ENCODE measurements at regions not wholly inside any gene's neighbourhood (a gene's known extent, or its start where the extent isn't known, plus 50 kb on each side); places are given as distances from the start of the nearest gene placed in this dataset.

DNA sequence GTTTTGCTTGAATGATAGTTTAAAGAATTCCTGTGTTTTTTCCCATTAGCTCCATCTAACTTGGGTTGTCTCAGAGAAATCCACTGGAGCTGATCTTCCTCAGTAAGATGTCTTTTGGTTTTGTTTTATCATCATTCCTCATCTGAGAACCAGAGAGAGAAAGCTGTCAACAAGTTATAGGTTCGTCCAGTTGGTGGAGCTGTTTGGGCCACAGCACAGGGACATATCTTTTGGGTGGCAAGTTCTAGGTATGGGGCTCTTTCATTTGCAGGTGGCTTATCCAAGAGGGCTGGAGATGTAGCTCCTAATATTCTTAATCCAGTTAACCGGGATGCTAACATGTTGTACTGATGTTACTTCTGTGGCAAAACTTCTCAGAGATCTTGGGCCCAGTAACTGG, 174.2 kb downstream of the KCNRG start:
- H3K9me3 ChIP-seq: no peaks in the 10 kb centered on the region
- no peaks in the 10 kb centered on the region for H3K27me3 ChIP-seq

DNA sequence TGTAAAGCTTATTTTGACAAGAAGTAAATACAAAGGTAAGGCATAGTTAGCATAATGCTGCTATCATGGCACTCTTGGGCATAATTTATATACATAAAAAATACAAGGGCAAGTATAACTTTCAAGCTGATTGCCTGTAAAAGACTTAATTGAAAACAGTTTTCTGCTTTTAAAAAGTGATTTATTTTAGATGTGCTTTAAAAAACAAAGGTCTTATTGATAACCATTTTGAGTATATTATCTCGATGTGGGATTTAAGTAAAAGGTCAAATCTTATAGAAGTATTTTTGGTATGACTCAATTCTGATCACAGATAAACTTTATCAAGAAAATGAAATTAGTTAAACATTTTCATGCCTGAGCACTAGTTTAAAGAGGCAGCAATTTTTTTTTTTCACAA, 175.8 kb downstream of the KCNRG start:
- 14 to 54% (median 26%) methylated on average over 1 of the region's 1 CpG for WGBS, 5 donors
- Histone ChIP-seq H3K36me3 (no peaks in the 10 kb centered on the region), H3K4me1 (peaks cover 6 to 22% (median 13%) of the 10 kb centered on the region in 4 donors), H3K4me3 (no peak overlapping the region), H3K9me3 (no peaks in the 10 kb centered on the region), H3K27me3 (no peaks in the 10 kb centered on the region), H3K27ac (no peak overlapping the region)
- DNase-seq: no peak
- TF ChIP-seq POLR2AphosphoS5 (IDR thresholded peaks at IDR 0.05) (no peak), EP300 (IDR thresholded peaks at IDR 0.05) (no peak), POLR2A (IDR thresholded peaks at IDR 0.05) (no peak)
- TF ChIP-seq, protein P1, sequence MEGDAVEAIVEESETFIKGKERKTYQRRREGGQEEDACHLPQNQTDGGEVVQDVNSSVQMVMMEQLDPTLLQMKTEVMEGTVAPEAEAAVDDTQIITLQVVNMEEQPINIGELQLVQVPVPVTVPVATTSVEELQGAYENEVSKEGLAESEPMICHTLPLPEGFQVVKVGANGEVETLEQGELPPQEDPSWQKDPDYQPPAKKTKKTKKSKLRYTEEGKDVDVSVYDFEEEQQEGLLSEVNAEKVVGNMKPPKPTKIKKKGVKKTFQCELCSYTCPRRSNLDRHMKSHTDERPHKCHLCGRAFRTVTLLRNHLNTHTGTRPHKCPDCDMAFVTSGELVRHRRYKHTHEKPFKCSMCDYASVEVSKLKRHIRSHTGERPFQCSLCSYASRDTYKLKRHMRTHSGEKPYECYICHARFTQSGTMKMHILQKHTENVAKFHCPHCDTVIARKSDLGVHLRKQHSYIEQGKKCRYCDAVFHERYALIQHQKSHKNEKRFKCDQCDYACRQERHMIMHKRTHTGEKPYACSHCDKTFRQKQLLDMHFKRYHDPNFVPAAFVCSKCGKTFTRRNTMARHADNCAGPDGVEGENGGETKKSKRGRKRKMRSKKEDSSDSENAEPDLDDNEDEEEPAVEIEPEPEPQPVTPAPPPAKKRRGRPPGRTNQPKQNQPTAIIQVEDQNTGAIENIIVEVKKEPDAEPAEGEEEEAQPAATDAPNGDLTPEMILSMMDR (IDR thresholded peaks at IDR 0.05): no peak
- intact Hi-C loops (cut with DNase I; ENCODE audit: low total_unique reads): no loop called here

More for the DNA sequence above, 174.2 kb downstream of the KCNRG start:
- Histone ChIP-seq H3K4me3 (no peak overlapping the region), H3K27ac (no peak overlapping the region), H3K4me1 (peaks cover 6 to 22% (median 13%) of the 10 kb centered on the region in 4 donors), H3K36me3 (no peaks in the 10 kb centered on the region)
- TF ChIP-seq, protein P1 (IDR thresholded peaks at IDR 0.05): no peak
- TF ChIP-seq POLR2A (IDR thresholded peaks at IDR 0.05): no peak
- TF ChIP-seq EP300 (IDR thresholded peaks at IDR 0.05): no peak
- no peak for TF ChIP-seq POLR2AphosphoS5 (IDR thresholded peaks at IDR 0.05)
- WGBS, 5 donors: 88 to 93% (median 92%) methylated on average over 2 of the region's 2 CpGs
- no peak for DNase-seq
- intact Hi-C loops (cut with DNase I; ENCODE audit: low total_unique reads): no loop called here

DNA sequence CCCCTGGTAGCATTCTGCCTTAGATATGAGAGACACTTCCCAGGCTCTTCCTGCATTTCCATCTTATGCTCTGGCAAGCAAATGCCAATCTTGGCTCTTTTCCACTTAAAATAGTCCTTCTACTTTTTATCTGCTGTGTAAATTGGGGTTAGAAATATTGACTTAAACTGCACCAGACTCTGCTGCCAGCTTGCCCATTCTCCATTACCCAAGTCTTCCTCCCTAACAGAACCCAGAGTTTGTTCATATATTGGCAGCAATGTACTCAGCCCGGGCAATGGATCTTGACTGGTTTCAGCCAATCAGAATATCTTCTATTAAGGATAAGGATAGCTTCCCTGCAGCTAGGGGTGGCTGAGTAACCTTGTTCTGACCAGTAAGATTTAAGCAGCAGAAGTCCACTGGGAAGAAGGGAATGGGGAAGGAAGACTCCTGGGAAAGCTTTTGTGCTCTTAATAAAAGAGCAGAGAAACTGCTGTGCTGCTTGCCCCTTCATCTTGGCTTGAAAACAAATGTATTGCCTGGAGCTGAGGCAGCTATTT, 177.1 kb downstream of the KCNRG start:
- Histone ChIP-seq H3K36me3 (no peaks in the 10 kb centered on the region), H3K27me3 (no peaks in the 10 kb centered on the region), H3K9me3 (no peaks in the 10 kb centered on the region), H3K4me1 (peaks cover 6 to 22% (median 13%) of the 10 kb centered on the region in 4 donors), H3K27ac (no peak overlapping the region), H3K4me3 (no peak overlapping the region)
- no peak for DNase-seq
- 29 to 69% (median 46%) methylated on average over 1 of the region's 1 CpG for whole genome bisulfite sequencing, 5 donors
- TF ChIP-seq, protein P1 (IDR thresholded peaks at IDR 0.05): no peak
- TF ChIP-seq POLR2AphosphoS5 (IDR thresholded peaks at IDR 0.05): no peak
- TF ChIP-seq EP300 (IDR thresholded peaks at IDR 0.05): no peak
- no peak for TF ChIP-seq POLR2A (IDR thresholded peaks at IDR 0.05)
- intact Hi-C loops (cut with DNase I; ENCODE audit: low total_unique reads): no loop called here

DNA sequence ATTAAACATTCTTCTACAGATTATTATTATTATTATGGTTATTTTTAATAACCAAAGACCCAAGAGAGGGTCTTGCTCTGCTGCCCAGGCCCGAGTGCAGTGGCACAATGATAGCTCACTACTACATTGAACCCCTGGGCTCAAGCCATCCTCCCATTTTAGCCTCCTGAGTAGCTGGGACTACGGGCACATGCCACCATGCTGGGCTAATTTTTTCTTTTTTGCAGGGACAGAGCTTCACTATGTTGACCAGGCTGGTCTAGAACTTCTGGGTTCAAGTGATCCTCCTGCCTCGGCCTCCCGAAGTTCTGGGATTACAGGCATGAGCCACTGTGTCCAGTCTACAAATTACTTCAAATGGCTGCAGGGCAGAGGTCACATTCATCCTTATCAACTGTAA, 179.8 kb downstream of the KCNRG start:
- WGBS, 5 donors: 72 to 74% (median 73%) methylated on average over 4 of the region's 4 CpGs
- Histone ChIP-seq H3K27me3 (no peaks in the 10 kb centered on the region), H3K9me3 (no peaks in the 10 kb centered on the region), H3K36me3 (no peaks in the 10 kb centered on the region), H3K4me1 (peaks cover 6 to 22% (median 13%) of the 10 kb centered on the region in 4 donors), H3K27ac (no peak overlapping the region), H3K4me3 (no peak overlapping the region)
- TF ChIP-seq, protein P1 (IDR thresholded peaks at IDR 0.05): no peak
- TF ChIP-seq EP300 (IDR thresholded peaks at IDR 0.05) (no peak), POLR2AphosphoS5 (IDR thresholded peaks at IDR 0.05) (no peak), POLR2A (IDR thresholded peaks at IDR 0.05) (no peak)
- no peak for DNase-seq
- intact Hi-C loops (cut with DNase I; ENCODE audit: low total_unique reads): no loop called here
